ENCODE measurements at regions not wholly inside any gene's neighbourhood (a gene's known extent, or its start where the extent isn't known, plus 50 kb on each side); places are given as distances from the start of the nearest gene placed in this dataset.

DNA sequence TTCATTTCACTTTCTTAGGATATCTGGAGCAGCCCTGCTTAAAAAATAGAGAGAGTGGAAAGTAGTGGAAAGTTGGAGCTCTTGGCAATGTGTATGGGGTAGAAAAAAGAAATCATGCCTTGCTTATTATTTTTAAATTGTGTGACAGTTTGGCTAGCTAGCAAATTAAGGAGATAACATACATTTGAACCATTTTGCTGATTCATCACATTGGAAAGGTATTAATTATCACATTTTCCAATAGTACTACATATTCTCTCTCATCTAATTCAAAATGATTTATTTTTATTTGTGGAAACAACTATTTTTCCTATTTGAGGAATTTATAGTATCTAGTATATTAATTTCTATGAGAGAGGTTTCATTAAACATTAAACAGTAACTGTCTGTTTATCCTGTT is 280.4 kb downstream of the KLHL4 start:
- TF ChIP-seq, protein P1, sequence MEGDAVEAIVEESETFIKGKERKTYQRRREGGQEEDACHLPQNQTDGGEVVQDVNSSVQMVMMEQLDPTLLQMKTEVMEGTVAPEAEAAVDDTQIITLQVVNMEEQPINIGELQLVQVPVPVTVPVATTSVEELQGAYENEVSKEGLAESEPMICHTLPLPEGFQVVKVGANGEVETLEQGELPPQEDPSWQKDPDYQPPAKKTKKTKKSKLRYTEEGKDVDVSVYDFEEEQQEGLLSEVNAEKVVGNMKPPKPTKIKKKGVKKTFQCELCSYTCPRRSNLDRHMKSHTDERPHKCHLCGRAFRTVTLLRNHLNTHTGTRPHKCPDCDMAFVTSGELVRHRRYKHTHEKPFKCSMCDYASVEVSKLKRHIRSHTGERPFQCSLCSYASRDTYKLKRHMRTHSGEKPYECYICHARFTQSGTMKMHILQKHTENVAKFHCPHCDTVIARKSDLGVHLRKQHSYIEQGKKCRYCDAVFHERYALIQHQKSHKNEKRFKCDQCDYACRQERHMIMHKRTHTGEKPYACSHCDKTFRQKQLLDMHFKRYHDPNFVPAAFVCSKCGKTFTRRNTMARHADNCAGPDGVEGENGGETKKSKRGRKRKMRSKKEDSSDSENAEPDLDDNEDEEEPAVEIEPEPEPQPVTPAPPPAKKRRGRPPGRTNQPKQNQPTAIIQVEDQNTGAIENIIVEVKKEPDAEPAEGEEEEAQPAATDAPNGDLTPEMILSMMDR (IDR thresholded peaks at IDR 0.05; ENCODE audit: low read length): no peak
- TF ChIP-seq EZH2 (IDR thresholded peaks at IDR 0.05; ENCODE audit: borderline replicate concordance, low read length): no peak
